GM23248 (cell line): ENCODE measurements at regions not wholly inside any gene's neighbourhood (a gene's known extent, or its start where the extent isn't known, plus 50 kb on each side); places are given as distances from the start of the nearest gene placed in this dataset.

Experiments
- EZH2 ChIP-seq: fragments of 200-600 bp; sonication (generic); IDR thresholded peaks from 2 replicates; pipeline ENCODE4 v1.6.1; 2018; ENCODE audit warnings: antibody characterized with exemption, mild to moderate bottlenecking; ENCODE audit not compliant: insufficient read depth, poor library complexity, severe bottlenecking
- EZH2phosphoT487 ChIP-seq: fragments of 200-600 bp; sonication (generic); IDR thresholded peaks from 2 replicates; pipeline ENCODE4 v1.6.1; 2018; ENCODE audit warnings: antibody characterized with exemption, moderate library complexity, mild to moderate bottlenecking, low read depth; ENCODE audit not compliant: insufficient read depth

DNA sequence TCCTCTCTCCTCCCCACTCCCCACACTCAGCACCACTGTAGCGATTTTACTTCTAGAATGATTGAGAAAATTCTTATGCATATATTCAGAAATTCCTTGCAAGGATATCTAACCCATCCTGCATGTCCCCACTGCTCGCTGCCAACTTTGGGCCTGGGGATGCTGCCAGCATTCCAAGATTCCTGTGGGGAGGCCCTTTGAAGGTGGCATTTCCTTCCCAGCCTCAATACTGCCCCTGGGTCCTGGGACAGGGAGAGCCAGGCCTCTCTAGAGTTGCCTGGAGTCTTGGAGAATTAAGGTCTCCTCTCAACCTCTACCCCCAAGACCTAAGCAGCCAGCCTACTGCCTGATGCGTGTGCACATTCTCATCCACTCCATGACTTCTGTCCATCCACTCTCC, 303.5 kb downstream of the NEBL start:
- TF ChIP-seq EZH2: no peak
- no peak for TF ChIP-seq EZH2phosphoT487
